ENCODE measurements at regions not wholly inside any gene's neighbourhood (a gene's known extent, or its start where the extent isn't known, plus 50 kb on each side); places are given as distances from the start of the nearest gene placed in this dataset.

GRCh38 chr18:42261731-42262130, 306.7 kb downstream of the PIK3C3 start:
- no TSS peak for BruUV-seq (replicated peaks)
- Mint-ChIP-seq H3K4me1 (ENCODE audit: low read depth, unreplicated experiment) (no peaks in the 10 kb centered on the region), H3K27me3 (ENCODE audit: insufficient read depth, unreplicated experiment) (no peaks in the 10 kb centered on the region), H3K4me3 (ENCODE audit: unreplicated experiment) (no peak overlapping the region), H3K9me3 (ENCODE audit: unreplicated experiment) (no peaks in the 10 kb centered on the region), H3K27ac (ENCODE audit: unreplicated experiment) (no peak overlapping the region), H3K36me3 (ENCODE audit: insufficient read depth, unreplicated experiment) (no peaks in the 10 kb centered on the region)
- no peak for TF ChIP-seq CTCF (IDR thresholded peaks at IDR 0.05; ENCODE audit: insufficient read depth in 1 of 2, low read depth in 1 of 2, low read length in 1 of 2, severe bottlenecking in 1 of 2, unreplicated experiment in 1 of 2)
- no peaks in the 10 kb centered on the region for H3K9me3 ChIP-seq
- H3K4me1 ChIP-seq, result no peaks in the 10 kb centered on the region
- no peak for DNase-seq
- H3K36me3 ChIP-seq (ENCODE audit: control insufficient read depth, insufficient read depth, low read length), result no peaks in the 10 kb centered on the region
- POLR2A ChIA-PET, result no interaction called here
- H3K27me3 ChIP-seq (replicated peaks; ENCODE audit: control insufficient read depth, insufficient read depth, low read length), result no peaks in the 10 kb centered on the region
- CTCF ChIA-PET, result no interaction called here
- no peak overlapping the region for H3K4me3 ChIP-seq (ENCODE audit: low read depth, low read length)
- intact Hi-C loops (cut with micrococcal nuclease; ENCODE audit: unreplicated experiment), result no loop called here

- Mint-ChIP-seq H3K27me3 (ENCODE audit: insufficient read depth, unreplicated experiment) (no peaks in the 10 kb centered on the region), H3K9me3 (ENCODE audit: unreplicated experiment) (no peaks in the 10 kb centered on the region), H3K27ac (ENCODE audit: unreplicated experiment) (no peak overlapping the region), H3K36me3 (ENCODE audit: insufficient read depth, unreplicated experiment) (no peaks in the 10 kb centered on the region), H3K4me3 (ENCODE audit: unreplicated experiment) (no peak overlapping the region), H3K4me1 (ENCODE audit: low read depth, unreplicated experiment) (no peaks in the 10 kb centered on the region)
- POLR2A ChIA-PET, result no interaction called here
- Histone ChIP-seq H3K4me3 (ENCODE audit: low read depth, low read length) (no peak overlapping the region), H3K4me1 (no peaks in the 10 kb centered on the region), H3K9me3 (no peaks in the 10 kb centered on the region), H3K27me3 (replicated peaks; ENCODE audit: control insufficient read depth, insufficient read depth, low read length) (no peaks in the 10 kb centered on the region), H3K36me3 (ENCODE audit: control insufficient read depth, insufficient read depth, low read length) (no peaks in the 10 kb centered on the region)
- DNase-seq, result no peak
- BruUV-seq (replicated peaks), result no TSS peak
- intact Hi-C loops (cut with micrococcal nuclease; ENCODE audit: unreplicated experiment), result no loop called here
- CTCF ChIA-PET, result no interaction called here
- no peak for TF ChIP-seq CTCF (IDR thresholded peaks at IDR 0.05; ENCODE audit: insufficient read depth in 1 of 2, low read depth in 1 of 2, low read length in 1 of 2, severe bottlenecking in 1 of 2, unreplicated experiment in 1 of 2)
Observed at GRCh38 chr18:42264497-42264896, 309.5 kb downstream of the PIK3C3 start.

GRCh38 chr18:42268186-42268725, 313.2 kb downstream of the PIK3C3 start:
- CTCF ChIA-PET, result no interaction called here
- H3K4me3 Mint-ChIP-seq (ENCODE audit: unreplicated experiment), result no peak overlapping the region
- no peaks in the 10 kb centered on the region for H3K9me3 Mint-ChIP-seq (ENCODE audit: unreplicated experiment)

More at GRCh38 chr18:42268186-42268725, 313.2 kb downstream of the PIK3C3 start:
- Histone ChIP-seq H3K4me3 (ENCODE audit: low read depth, low read length) (no peak overlapping the region), H3K36me3 (ENCODE audit: control insufficient read depth, insufficient read depth, low read length) (no peaks in the 10 kb centered on the region), H3K4me1 (no peaks in the 10 kb centered on the region), H3K9me3 (no peaks in the 10 kb centered on the region), H3K27me3 (replicated peaks; ENCODE audit: control insufficient read depth, insufficient read depth, low read length) (no peaks in the 10 kb centered on the region)
- Mint-ChIP-seq H3K36me3 (ENCODE audit: insufficient read depth, unreplicated experiment) (no peaks in the 10 kb centered on the region), H3K27ac (ENCODE audit: unreplicated experiment) (no peak overlapping the region), H3K27me3 (ENCODE audit: insufficient read depth, unreplicated experiment) (no peaks in the 10 kb centered on the region), H3K4me1 (ENCODE audit: low read depth, unreplicated experiment) (no peaks in the 10 kb centered on the region)
- intact Hi-C loops (cut with micrococcal nuclease; ENCODE audit: unreplicated experiment), result no loop called here
- BruUV-seq (replicated peaks), result no TSS peak
- DNase-seq, result no peak
- TF ChIP-seq CTCF (IDR thresholded peaks at IDR 0.05; ENCODE audit: insufficient read depth in 1 of 2, low read depth in 1 of 2, low read length in 1 of 2, severe bottlenecking in 1 of 2, unreplicated experiment in 1 of 2), result no peak
- POLR2A ChIA-PET, result no interaction called here
